KOPT-K1 (cell line): ENCODE measurements at regions not wholly inside any gene's neighbourhood (a gene's known extent, or its start where the extent isn't known, plus 50 kb on each side); places are given as distances from the start of the nearest gene placed in this dataset.

Experiments used
- H3K27ac ChIP-seq: fragments of 200-600 bp; sonication (generic); 2 replicates; pipeline ENCODE4 v1.5.1; 2016; ENCODE audit warnings: antibody characterized with exemption, mild to moderate bottlenecking, low read depth, low read length; ENCODE audit not compliant: poor library complexity, severe bottlenecking
- H3K36me3 ChIP-seq: fragments of 200-600 bp; sonication (generic); 2 replicates; pipeline ENCODE4 v1.5.1; 2017; ENCODE audit warnings: antibody characterized with exemption, mild to moderate bottlenecking, low read length, moderate library complexity; ENCODE audit not compliant: insufficient read depth
- H3K9me3 ChIP-seq: fragments of 200-600 bp; sonication (generic); 2 replicates; pipeline ENCODE4 v1.5.1; 2017; ENCODE audit warnings: antibody characterized with exemption, low read length, mild to moderate bottlenecking; ENCODE audit not compliant: insufficient read depth, poor library complexity, severe bottlenecking

DNA sequence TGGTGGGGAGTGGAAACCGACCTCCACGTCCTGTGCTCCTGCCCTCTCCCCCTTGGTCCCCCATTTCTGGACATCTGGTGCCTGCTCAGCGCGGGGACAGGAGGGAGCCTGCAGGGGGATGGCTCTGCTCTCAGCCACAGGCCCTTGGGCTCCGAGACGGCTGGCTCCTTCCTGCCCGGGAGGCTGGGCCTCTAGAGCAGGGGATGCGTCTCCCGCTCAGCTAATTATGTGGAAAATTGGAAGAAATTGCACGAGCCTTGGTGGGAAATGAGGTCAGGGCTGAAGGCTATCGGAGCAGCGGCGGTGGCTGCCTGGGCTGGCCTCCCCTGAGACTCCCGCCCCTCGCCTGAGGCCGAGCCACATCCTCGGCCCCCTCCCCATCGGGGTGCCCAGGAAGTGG is 154.6 kb upstream of the CIBAR2 start:
- Histone ChIP-seq H3K9me3 (no peaks in the 10 kb centered on the region), H3K27ac (no peak overlapping the region), H3K36me3 (no peaks in the 10 kb centered on the region)

DNA sequence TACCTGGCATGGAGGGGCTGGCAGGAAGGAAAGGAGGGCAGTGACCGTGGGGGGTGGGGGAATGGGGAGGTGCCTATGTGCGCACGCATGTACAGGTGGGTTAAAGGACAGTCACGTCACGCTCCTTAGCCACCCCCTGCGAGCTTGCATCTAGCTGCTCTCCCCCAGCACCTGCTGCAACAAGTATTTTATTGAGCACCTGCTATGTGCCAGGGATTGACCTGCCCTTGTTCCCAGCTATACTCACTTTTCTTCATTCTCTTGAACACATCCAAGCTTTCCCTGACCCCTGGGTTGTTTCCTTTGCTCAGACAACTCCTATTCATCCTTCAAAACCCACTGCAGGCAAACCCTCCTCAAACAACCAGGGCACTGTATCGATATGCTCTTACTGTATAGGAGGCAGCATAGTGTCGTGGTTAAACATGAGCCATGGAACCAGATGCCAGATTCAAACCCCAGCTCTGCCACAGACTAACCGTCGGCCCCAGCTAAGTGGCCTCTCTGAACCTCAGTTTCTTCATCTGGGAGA is 155.2 kb upstream of the CIBAR2 start:
- Histone ChIP-seq H3K36me3 (no peaks in the 10 kb centered on the region), H3K9me3 (no peaks in the 10 kb centered on the region), H3K27ac (no peak overlapping the region)

DNA sequence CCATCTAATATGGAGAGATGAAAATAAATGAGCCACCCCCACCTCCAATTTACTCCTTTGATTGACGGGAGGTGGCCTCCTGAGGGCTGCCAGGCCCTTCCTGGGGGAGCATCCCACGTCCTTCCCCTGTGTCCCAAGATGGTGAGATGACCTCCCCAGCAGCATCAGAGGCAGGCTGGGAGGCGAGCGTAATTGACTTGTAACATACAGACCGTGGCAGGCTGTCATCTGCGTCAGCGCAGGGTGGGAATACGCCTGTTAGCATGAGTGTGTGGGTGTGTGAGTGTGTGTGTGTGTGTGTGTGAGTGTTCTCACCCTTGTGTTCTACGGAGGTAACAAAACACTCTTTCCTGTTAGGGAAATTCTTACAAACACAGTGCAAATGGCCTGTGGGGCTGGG is 156.9 kb upstream of the CIBAR2 start:
- Histone ChIP-seq H3K9me3 (no peaks in the 10 kb centered on the region), H3K36me3 (no peaks in the 10 kb centered on the region), H3K27ac (no peak overlapping the region)

DNA sequence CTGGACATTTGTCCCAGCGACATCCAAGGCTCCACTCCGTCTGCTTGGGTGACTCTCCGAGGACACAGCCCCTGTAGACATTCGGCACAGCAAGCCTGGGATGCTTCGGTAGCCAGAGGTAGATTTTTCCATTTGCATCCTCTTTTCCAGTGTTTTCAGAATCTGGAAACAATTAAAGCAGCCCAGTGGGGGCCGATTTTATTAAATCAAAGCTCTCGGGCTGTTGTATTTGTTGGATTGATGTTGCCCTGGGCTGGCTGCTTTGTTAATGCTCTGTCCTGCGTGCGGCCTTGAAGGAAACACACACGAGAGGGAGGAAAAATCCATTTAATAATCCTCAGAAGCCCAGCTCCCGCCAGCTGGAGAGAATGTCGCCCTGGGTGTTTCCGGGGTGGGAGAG is 158.1 kb upstream of the CIBAR2 start:
- no peak overlapping the region for H3K27ac ChIP-seq
- no peaks in the 10 kb centered on the region for H3K9me3 ChIP-seq
- no peaks in the 10 kb centered on the region for H3K36me3 ChIP-seq

DNA sequence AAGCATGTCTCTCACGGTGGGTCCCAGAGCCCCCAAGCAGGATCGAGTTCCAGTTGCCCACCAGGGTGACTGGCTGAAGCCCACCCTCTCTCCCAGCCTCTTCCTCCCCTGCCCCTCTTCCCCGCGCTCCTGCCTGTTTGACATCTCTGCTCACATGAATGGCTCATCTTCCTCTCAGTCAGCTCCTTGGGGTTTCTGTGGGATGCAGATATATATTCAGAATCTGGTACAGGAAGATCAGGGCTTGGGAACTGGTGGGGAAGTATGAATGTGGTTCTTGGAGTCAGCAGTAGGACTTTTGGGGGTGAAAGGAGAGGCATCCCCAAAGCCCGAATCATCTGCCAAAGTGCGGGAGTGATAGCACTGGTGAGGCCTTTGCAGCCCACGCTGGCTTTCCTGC is 158.9 kb upstream of the CIBAR2 start:
- H3K36me3 ChIP-seq: no peaks in the 10 kb centered on the region
- H3K9me3 ChIP-seq: no peaks in the 10 kb centered on the region
- no peak overlapping the region for H3K27ac ChIP-seq

DNA sequence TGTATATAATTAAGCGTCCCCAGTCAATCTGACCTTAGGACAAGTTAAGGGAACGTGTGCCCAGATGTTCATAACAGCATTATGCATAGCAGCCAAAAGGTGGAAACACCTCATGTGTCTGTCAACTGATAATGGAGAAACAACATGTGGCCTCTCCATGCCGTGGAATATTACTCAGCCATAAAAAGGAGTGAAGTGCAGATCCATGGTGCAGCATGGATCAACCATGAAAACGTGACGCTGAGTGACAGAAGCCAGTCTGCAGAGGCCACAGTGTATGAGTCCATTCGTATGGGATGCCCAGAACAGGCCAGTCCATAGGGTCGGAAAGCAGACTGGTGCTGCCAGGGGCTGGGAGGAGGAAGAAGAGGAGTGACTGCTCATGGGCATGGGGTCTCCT is 161.0 kb upstream of the CIBAR2 start:
- H3K9me3 ChIP-seq: no peaks in the 10 kb centered on the region
- no peaks in the 10 kb centered on the region for H3K36me3 ChIP-seq
- H3K27ac ChIP-seq: no peak overlapping the region

DNA sequence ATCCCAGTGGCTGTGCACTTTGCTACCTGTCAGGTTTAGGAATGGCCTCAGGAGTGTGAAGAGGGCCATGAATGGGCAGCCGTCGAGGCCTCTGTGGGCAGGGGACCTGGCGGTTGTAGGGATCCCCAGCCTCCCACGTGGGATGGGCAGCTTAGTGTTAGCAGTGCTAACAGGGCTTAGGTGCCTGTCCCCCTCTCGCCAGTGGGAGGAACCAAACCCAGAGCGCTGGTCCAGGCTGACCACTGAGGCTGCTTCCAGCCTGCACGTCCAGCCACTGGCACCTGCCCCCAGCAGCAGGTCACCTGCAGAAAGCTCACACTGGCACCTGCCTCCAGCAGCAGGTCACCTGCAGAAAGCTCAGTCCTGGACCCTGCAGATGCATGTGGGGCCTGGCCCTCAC is 162.2 kb upstream of the CIBAR2 start:
- Histone ChIP-seq H3K27ac (no peak overlapping the region), H3K36me3 (no peaks in the 10 kb centered on the region)

DNA sequence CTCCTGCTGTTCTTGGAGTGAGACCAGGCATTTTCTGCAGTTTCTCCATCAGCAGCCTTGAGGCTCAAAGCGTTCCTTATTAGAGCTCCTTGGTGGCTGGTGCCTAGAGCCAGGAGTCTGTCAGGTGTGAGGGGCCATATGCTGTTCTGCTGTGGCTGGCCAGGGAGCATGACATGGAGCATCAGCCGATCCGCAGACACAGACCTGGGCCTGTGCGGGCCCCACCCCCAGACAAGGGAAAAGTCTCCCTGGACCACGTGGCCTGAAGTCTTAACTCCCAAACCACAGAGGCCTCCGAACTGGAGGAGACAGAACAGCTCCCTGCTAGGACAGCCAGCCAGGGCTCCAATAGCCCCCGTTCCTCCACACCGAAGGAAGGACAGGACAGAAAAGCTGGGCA is 162.7 kb upstream of the CIBAR2 start:
- Histone ChIP-seq H3K27ac (no peak overlapping the region), H3K9me3 (no peaks in the 10 kb centered on the region), H3K36me3 (no peaks in the 10 kb centered on the region)

More for the DNA sequence above, 162.2 kb upstream of the CIBAR2 start:
- H3K9me3 ChIP-seq: no peaks in the 10 kb centered on the region

DNA sequence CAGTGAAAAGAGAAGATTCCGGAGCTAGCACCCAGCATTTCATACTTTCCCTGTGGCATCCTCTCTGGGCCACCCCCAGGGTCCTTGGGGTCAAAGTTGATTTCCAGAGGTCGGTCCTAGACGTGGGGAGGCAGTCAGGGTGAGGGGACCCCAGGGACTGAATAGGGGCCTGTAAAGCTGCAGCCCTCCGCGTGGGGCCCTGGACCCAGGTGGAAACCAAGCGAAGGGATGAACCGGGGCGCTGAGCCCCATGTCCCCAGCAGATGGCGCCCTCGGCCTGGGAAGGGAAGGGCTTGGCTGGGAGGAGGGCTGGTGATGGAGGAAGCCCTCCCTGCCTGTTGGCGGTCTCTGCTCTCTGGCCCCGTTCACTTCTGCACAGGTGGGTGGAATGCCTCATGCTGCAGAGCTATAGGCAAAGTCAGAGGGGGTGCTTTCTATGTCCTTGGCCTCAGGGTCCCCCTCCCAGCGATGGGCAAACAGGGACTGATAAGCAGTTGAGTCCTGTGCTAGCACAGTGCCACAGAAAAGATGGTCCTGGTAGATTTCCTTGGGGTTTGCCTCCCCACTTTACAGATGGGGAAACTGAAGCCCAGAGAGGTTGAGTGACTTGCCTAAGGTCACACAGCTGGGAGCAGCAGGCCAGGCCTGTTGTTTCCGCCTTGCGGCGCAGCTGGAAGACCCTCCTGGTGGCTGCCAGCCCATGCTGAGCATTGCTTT is 163.4 kb upstream of the CIBAR2 start:
- H3K36me3 ChIP-seq: no peaks in the 10 kb centered on the region
- H3K9me3 ChIP-seq: no peaks in the 10 kb centered on the region
- no peak overlapping the region for H3K27ac ChIP-seq

DNA sequence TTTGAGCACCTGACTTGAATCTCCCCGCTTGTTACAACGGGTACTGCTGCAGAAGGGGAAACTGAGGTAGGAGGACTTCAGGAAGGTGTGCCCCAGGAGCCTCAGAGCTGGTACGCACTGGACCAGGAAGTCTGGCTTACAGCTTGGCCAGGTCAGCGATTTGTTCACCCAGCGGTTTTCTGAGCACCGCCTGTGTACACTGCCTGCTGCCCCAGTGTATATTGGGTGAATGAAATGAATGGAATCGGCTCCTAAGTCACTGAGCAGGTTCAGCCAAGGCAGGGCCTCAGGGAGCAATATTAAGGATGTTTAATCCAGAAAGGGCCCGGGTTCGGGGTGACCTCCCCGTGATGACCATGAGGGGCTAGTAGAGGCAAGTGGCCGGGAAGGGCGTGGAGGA is 164.0 kb upstream of the CIBAR2 start:
- Histone ChIP-seq H3K36me3 (no peaks in the 10 kb centered on the region), H3K27ac (no peak overlapping the region)

DNA sequence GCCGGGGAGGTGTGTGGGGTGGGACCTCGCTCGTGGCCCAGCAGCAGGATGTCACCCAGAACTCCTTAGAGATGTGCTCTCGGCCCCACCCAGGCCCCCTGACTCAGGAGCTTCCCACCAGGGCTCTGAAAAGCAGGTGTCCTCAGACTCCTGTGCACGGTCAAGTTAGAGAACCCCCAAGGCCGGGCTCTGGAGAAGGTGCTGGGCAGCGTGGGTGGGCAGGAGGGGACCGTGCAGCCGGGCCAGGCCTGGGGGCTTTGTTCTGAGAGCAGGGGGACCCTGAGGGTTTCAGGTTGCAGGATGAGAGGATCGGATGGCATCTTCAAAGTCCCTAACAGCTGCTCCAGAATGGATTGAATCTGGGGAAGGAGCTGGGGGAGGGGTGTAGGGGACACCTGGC is 164.4 kb upstream of the CIBAR2 start:
- Histone ChIP-seq H3K9me3 (no peaks in the 10 kb centered on the region), H3K27ac (no peak overlapping the region), H3K36me3 (no peaks in the 10 kb centered on the region)

More for the DNA sequence above, 164.0 kb upstream of the CIBAR2 start:
- no peaks in the 10 kb centered on the region for H3K9me3 ChIP-seq

DNA sequence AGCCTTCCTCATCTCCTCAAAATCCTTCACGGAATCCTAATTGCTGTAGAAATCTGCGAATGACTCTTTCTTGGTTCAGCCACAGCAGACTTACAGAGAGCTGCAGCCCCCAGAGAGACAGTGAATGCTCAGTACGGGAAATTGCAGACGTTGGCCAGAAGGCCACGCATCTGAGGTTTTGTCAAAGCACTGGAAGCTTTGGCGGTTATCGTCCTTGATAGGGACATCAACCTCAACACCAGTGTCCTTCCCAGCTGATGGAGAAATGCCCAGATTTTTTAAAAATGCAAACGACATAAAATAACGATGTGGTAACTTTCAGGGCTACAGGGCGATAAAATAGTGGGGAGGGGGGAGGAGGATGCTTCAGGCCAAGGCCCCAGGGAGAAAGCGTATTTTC is 166.6 kb upstream of the CIBAR2 start:
- Histone ChIP-seq H3K9me3 (no peaks in the 10 kb centered on the region), H3K36me3 (no peaks in the 10 kb centered on the region), H3K27ac (no peak overlapping the region)

DNA sequence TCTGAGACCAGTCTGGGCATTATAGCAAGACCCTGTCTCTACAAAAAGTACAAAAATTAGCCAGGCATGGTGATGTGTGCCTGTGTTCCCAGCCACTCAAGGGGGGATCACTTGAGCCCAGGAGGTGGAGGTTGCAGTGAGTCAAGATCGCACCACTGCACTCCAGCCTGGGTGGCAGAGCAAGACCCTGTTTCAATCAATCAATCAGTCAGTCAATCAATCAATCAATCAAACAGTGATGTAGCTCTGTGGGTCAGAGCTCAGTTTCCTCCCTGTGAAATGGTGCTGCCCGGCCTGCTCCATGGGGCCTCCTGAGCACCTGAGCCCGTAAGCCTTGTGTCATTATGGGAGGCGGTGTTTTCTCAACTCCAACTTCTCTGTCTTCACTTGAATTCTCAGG is 167.1 kb upstream of the CIBAR2 start:
- H3K27ac ChIP-seq: no peak overlapping the region
- no peaks in the 10 kb centered on the region for H3K9me3 ChIP-seq

DNA sequence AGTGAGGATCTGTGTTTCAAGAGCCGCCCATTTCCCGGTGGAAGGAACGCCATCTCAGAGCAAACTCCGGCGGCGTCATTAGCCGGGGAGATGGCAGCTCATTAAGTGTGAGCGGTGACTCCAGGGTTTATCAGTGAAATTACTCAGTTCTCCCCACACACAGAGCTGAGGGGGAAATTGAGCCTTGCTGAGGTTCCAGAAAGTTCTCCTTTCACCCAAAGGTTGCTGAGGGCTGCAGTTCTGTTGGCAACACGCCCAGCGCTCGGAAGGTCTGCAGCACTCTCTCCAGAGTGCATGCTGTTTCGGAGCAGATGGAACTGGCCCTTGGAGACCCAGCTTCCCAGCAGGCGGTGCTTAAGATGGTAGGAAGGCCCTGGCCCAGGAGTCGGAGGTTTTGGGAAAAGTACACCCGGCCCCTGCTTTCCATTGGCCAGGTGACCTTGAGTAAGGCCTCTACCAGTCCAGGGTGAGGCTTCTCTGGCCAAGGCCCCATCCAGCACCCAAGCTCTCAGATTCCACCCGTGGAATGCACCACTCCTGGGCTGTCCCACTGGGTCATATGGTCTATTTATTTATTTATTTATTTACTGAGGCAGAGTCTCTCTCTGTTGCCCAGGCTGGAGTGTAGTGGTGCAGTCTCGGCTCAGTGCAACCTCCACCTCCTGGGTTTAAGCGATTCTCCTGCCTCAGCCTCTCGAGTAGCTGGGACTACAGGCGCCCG is 167.7 kb upstream of the CIBAR2 start:
- no peak overlapping the region for H3K27ac ChIP-seq
- no peaks in the 10 kb centered on the region for H3K36me3 ChIP-seq
- H3K9me3 ChIP-seq: no peaks in the 10 kb centered on the region

More for the DNA sequence above, 167.1 kb upstream of the CIBAR2 start:
- H3K36me3 ChIP-seq: no peaks in the 10 kb centered on the region

DNA sequence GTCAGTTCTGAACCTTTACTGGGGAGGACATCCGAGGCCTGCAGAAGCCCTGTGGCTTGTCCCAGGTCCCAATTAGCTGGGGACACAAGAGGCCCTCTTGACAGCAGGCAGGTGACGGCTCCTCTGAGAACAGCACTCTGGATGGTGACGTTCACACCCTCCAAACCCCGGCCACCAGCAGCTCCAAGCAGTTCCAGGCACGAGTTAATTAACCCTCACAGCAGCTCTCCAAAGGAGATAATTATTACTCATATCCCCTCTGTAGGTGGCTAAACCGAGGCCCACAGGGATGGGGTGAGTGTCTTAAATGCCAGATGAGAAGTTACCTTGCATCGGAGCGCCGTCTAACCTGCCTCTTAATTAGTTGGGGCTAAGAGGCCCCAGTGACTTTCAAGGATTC is 168.9 kb upstream of the CIBAR2 start:
- Histone ChIP-seq H3K9me3 (no peaks in the 10 kb centered on the region), H3K27ac (no peak overlapping the region), H3K36me3 (no peaks in the 10 kb centered on the region)

DNA sequence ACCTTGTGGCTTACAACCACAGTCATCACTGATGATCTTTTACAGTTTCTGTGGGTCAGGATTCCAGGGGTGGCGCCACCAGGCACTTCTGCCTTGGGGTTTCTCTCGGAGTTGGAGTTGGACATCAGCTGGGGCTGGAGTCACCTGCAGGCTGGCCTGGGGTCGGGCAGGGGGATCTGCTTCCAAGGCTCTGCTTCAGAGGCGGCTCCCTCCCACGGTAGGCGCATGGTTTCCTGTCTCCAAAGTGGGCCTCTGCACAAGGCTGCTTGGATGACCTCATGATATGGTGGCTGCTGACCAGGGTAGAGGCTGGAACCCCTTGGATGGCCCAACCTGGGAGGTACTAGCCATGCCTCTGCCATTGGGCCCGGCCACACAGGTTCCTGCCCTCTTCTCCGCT is 170.6 kb upstream of the CIBAR2 start:
- Histone ChIP-seq H3K9me3 (no peaks in the 10 kb centered on the region), H3K27ac (no peak overlapping the region), H3K36me3 (no peaks in the 10 kb centered on the region)
